DMS53 (cell line): ENCODE measurements at regions not wholly inside any gene's neighbourhood (a gene's known extent, or its start where the extent isn't known, plus 50 kb on each side); places are given as distances from the start of the nearest gene placed in this dataset.
"Not testable (repeated sequence)": the region's sequence is repeated elsewhere in the genome, so short reads cannot be mapped to it uniquely, and the experiment has no call there.

Experiments used
- DNase-seq: peaks from one replicate; lab custom pipeline; 2025; lab: John Stamatoyannopoulos, UW

GRCh38 chr13:111064661-111065060, 50.4 kb upstream of the ARHGEF7 start:
- no peak for DNase-seq

DNA sequence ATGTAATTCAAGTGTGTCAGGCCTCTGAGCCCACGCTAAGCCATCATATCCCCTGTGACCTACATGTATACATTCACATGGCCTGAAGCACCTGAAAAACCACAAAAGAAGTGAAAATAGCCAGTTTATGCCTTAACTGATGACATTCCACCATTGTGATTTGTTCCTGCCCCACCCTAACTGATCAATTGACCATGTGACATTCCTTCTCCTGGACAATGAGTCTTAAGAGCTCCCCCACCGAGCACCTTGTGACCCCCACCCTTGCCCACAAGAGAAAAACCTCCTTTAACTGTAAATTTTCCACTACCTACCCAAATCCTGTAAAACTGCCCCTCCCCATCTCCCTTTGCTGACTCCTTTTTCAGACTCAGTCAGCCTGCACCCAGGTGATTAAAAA, 52.1 kb upstream of the ARHGEF7 start:
- DNase-seq, result no peak

GRCh38 chr13:111062305-111062704, 52.8 kb upstream of the ARHGEF7 start:
- no peak for DNase-seq

DNA sequence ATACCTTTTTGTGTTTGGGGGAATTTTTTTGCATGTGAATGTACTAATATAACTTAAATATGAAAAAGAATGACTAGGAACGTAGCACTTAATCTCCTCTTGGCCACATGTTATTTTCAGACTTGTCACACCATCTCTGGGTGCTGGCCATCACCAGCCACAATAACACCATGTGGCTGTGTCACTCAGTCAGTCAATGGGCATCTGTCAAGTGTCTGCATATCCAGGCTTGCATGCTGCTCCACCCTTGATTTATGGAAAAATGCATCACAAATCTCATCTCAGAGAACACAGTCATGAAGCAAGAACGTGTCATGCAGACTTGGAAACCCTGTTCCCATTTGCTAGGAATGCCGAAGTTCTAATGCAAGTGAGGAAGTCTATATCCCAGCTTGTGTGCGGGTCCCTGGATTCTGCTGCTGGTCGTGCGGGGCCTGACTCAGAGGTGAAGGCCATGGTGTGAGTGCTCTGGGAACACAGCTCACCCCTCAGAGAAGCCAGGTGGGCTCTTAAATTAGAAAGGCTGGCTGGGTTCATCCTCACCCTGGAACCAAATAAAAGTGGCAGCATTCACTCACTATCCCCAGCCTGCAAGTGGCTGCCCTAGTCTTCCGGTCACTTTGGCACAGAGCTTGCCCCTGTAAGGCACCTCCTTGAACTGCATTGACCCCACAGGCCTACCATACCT, 53.6 kb upstream of the ARHGEF7 start:
- DNase-seq, result no peak

DNA sequence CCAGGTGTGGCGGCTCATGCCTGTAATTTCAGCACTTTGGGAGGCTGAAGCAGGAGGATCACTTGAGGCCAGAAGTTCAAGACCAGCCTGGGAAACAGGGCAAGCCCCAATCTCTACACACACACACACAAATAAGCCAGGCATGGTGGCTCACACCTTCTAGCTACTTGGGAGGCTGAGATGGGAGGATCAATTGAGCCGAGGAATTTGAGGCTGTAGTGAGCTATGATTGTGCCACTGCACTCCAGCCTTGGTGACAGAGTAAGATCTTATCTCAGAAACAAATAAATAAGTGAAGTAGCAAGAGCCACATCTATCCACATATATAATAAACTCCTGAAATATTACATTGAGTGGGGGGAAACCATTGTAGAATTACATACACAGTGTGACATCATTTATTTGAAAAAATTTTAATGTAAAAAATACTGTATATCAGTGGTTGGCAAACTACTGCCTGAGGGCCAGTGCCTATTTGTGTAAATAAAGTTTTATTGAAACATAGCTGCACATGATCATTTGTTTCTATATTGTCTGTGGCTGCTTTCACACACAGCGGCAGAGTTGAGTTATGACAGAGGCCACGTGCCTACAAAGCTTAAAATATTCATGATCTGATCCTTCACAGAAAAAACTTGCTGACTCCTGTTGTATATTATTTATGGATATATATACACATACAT, 54.7 kb upstream of the ARHGEF7 start:
- no peak for DNase-seq

- DNase-seq, result no peak
These were observed 56.2 kb upstream of the ARHGEF7 start for GRCh38 chr13:111058796-111059506.

DNA sequence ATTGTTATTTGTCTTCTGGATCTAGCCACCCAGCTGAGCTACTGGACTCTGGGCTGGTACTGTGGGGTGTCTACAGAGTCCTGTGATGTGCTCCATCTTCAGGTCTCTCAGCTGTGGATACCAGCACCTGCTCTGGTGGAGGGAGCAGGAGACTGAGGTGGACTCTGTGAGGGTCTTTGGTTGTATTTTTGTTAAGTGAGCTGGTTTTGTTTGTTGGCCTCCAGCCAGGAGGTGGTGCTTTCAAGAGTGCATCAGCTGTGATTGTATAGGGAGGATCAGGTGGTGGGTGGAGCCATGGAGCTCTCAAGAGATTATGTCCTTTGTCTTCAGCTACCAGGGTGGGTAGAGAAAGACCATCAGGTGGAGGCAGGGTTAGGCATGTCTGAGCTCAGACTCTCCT, 56.8 kb upstream of the ARHGEF7 start:
- not testable (repeated sequence) for DNase-seq

GRCh38 chr13:111051726-111052232, 63.3 kb upstream of the ARHGEF7 start:
- peak; percentile 2 for DNase-seq

DNA sequence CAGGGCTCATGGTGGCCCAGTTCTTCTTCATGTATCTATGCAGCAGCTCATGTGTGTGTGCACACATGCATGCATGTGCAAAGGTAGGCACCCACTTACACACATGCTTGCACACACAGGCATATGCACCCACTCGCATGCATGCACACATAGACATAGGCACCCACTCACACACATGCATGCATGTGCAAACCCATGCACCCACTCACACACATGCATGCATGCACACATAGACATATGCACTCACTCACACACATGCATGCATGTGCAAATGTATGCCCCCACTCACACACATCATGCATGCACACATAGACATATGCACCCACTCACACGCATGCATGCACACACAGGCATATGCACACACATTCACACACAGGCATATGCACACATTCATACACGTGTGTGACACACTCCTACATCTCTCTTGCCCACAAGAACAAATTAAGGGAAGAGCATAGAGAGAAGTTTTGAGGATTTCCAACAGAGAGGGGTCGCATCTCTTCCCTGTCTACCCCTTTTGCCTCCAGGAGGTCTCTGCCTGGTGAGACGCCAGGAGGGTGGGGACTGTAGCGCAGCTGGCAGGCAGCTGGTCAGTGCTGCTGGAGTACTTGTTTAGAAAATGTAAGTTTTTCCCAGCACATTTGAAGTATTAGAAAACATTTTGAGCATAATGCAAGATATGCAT, 63.9 kb upstream of the ARHGEF7 start:
- no peak for DNase-seq

GRCh38 chr13:111050539-111050879, 64.6 kb upstream of the ARHGEF7 start:
- DNase-seq, result no peak

DNA sequence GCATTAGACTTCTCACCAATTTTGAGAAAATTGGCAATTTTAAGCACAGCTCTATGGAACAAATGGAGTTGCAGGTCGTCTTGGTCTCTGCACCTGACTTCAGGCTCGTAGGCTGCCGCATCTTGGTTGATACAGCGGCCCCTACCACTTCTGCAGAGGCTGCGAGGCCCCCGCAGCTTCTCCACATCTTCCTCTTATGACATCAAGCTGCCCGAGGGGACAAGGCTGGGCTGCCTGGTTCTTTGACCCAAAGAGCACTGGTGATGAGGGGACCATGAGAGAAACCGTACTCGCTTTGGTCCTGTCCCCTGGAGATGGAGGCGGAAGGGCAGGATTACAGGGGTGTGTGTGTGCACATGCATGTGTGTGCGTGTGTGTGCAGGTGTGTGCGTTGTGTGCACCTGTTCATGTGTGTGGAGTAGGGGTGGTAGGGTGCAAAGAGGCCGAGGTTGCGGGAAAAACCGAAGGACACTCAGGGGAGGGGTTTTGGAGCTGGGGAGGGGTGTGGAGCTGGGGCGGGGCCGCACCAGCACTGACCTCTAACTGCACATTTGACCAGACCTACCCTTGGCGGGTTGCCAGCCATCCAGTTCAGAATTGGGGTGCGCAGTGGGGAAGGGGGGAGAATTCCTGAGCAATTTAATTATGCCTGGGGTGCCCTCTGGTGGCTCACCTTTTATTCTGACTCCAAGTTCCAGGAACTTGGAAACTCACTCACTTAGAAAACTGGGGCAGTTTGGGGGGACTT, 65.1 kb upstream of the ARHGEF7 start:
- peak; percentile 27 for DNase-seq

DNA sequence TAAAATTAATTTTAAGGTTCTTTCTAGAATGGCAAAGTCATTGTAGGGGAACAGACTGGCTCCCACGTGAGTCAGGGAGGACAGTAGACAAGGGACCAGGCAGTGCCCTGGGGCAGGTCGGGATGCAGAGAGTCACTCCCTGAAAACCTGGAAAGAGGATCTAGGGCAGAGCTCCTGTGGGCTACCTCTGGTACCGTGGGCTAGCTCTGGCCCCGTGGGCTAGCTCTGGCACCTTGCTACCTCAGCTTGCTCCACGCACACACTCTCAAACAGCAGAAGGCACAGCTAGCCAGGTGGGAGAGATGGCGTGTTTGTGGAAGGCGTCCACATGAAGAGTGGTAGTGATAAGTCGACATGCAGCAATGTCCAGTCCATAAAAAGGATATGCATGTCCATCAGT, 66.7 kb upstream of the ARHGEF7 start:
- DNase-seq, result no peak

GRCh38 chr13:111047326-111047725, 67.8 kb upstream of the ARHGEF7 start:
- no peak for DNase-seq

DNA sequence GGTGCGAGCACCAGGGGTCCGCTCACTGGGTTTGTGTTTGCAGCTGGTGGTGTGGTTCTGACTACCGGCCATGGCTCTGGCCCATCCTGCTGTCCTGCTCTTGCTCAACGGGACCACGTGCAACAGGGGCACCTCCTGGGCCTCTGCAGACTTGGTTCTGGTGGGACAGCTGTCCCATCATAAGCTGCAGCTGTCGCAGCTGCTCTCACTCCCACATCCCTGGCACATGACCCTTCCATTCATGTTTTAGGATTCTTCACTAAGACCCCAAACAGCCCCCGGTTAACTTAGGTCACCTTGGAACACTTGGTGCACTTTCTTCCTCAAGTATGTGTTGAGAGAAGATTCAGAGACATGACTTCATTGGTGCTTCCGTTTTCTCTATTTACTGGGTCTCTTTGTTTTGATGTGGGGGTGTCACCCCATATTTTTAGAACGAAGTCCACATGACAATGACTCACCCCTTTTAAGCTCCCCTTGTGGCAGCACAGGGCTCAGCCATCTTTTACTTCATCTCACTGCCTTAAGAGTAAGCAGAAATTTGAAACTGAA, 68.4 kb upstream of the ARHGEF7 start:
- DNase-seq, result no peak

DNA sequence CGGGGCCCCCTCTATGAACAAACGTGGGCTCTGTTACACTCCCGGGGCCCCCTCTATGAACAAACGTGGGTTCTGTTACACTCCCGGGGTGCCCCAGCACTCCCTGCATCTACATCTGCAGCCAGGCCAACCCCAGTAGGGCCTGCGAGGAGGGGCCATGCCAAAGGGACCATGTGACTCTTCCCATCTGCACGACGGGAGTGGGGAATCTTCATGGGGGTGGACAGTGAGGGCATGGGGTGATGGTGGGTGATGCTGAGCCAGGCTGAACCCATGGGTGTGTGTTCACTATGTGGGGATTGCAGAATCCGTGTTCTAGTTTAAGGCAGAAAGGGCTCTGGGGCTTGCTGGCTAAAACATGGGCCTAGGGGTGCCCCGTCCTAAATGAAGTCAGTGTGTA, 69.9 kb upstream of the ARHGEF7 start:
- no peak for DNase-seq

DNA sequence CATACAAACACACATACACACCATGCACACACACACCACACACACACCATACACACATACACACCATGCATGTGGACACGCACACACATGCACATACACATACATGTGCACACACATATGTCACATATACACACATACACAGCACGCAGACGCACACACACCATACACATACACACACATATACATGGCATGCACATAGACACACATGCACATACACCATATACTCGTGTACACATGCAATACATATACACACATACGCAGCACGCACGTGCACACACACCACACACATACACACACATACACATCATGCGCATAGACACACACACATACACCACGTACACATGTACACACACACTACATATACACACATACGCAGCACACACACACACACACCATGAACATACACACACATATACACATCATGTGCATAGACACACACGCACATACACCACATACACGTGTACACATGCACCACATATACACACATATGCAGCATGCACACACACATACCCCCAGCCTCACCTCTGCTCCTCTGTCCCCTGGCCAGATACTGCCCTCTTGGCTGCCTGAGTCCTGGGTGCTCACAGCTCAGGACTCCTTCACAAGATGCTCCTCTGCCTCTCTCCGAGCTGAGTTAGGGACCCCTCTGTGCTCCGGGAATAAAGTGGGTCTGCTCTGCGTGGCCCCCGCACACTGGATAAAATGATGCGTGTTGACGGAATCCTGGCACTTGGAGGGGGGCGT, 70.9 kb upstream of the ARHGEF7 start:
- DNase-seq, result no peak

DNA sequence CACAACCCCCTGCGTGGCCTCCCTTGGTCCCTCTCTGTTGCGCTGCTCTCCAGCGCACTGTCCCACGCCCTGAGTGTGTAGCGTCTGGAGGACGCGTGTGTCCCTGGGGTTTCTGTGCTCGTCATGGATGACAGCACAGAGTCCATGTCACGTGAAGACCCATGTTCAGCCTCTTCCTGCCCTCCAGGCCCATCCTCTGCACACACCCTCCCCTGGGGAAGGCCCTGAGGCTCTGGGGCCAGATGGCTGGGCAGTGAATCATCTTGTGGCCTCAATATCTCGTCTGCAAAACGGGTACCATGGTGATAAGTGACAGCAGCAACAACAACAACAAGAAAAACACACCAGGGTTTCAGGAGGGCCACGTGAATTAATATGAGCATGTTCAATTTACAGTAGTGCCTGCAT, 71.5 kb upstream of the ARHGEF7 start:
- DNase-seq, result peak; percentile 5

GRCh38 chr13:111042661-111043226, 72.4 kb upstream of the ARHGEF7 start:
- no peak for DNase-seq

DNA sequence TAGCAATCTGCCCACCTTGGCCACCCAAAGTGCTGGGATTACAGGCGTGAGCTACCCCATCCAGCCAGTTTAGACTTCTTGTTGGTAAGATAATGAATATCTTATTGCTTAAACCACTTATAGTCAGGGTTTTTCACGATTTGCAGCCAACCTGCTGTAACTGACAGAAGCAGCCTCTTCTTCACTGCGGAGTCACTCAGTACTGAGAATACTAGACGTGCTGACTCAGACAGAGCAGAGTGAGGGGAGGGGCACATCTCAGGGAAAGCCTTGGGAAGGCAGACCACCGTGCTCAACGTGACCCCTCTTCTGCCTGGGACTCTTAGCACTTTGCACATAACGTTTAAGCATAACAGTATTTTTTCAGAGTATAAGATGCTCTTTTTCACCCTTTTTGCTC, 74.3 kb upstream of the ARHGEF7 start:
- DNase-seq, result no peak

DNA sequence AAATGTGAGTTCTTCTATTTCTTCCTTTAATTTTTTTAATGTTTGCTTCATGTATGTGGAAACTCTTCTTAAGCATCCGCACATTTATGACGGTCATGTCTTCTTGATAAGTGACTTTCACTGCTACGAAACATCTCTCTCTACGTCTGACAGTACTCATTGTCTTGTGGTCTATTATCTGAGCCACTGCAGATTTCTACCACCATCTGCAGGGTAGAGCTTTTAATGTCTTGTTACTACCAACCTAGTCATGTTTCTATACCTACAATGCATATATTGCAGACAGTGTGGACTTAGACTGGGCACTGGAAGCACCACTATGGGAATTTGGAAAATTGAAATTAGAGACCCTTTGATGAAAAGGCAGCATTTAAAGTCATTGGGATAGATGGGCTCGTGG, 75.4 kb upstream of the ARHGEF7 start:
- DNase-seq, result no peak
